SK-N-SH (cell line): ENCODE measurements at regions not wholly inside any gene's neighbourhood (a gene's known extent, or its start where the extent isn't known, plus 50 kb on each side); places are given as distances from the start of the nearest gene placed in this dataset.

Experiments used
- CTCF ChIP-seq: fragments of 200-600 bp; sonication (generic); IDR thresholded peaks from 2 replicates; pipeline ENCODE4 v1.6.1; 2017; ENCODE audit warnings: antibody characterized with exemption, mild to moderate bottlenecking, moderate library complexity
- MXI1 ChIP-seq: IDR thresholded peaks from 2 replicates; pipeline ENCODE4 v1.6.1; 2012; ENCODE audit warnings: mild to moderate bottlenecking, low read depth, low read length, improper control_type of control experiment
- POLR2AphosphoS5 ChIP-seq: IDR thresholded peaks from 2 replicates; pipeline ENCODE4 v1.6.1; 2012; ENCODE audit warnings: low read depth, low read length
- RFX5 ChIP-seq: IDR thresholded peaks from 2 replicates; pipeline ENCODE4 v1.6.1; 2012; ENCODE audit warnings: mild to moderate bottlenecking, improper control_type of control experiment, low read length
- TAF1 ChIP-seq: IDR thresholded peaks from 2 replicates; pipeline ENCODE4 v1.6.1; 2012; ENCODE audit warnings: low read depth, mild to moderate bottlenecking, low read length, moderate library complexity, borderline replicate concordance
- TCF12 ChIP-seq: IDR thresholded peaks from 2 replicates; pipeline ENCODE4 v1.4.0; 2012
- USF2 ChIP-seq: fragments of 150-350 bp; IDR thresholded peaks from 2 replicates; pipeline ENCODE4 v1.6.1; 2017; ENCODE audit warnings: antibody characterized with exemption, low read length, low read depth, borderline replicate concordance

GRCh38 chr20:22508426-22508825, 75.9 kb downstream of the FOXA2 start:
- no peak for TF ChIP-seq POLR2AphosphoS5
- TF ChIP-seq CTCF = no peak
- TF ChIP-seq TAF1 = no peak
- TF ChIP-seq RFX5 = no peak
- no peak for TF ChIP-seq MXI1
- no peak for TF ChIP-seq USF2
- TF ChIP-seq TCF12 = no peak
